ENCODE measurements at regions not wholly inside any gene's neighbourhood (a gene's known extent, or its start where the extent isn't known, plus 50 kb on each side); places are given as distances from the start of the nearest gene placed in this dataset.
"Not testable (repeated sequence)": the region's sequence is repeated elsewhere in the genome, so short reads cannot be mapped to it uniquely, and the experiment has no call there.

DNA sequence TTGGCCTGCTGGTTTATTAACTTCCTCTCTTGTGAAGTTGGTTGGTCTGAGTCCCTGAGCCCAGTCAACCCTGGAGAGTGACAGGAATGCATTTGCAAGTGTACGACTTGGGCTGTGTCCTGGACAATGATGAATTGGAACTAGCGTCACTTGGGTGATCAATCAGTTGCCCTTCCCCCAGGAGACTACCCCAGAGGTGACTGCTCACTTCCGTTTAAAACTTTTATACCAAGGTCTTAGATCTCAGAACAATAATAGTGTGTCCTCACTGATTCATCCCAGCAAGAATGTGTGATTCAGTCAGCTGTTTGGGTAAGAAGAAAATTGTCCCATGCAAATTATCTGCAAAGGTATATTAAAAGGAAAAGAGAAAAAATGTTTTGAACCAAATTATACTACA is 102.9 kb upstream of the ARMC3 start:
- DNase-seq (ENCODE audit: low read depth), result peak; percentile 27

DNA sequence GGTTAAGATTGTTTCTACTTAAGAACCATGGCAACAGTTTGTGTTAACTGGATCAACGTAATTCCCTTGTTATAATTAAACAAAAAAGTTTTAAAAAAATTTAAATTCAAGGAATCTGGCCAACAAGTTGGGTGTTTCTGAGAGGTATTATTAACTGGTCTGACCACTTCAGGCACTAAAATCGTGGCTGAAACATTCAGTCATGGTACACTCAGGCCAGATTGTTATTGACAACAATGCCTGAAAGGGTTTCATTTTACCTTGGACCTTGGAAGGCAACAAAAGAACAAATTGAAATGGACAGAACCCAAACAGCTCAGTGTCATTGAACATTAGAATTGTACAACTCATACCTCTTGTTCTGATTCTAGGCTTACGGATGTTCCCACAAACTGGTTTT is 103.3 kb upstream of the ARMC3 start:
- no peak for DNase-seq (ENCODE audit: low read depth)

- DNase-seq (ENCODE audit: low read depth), result peak; percentile 75
Observed at GRCh38 chr10:22823109-22823508, 104.7 kb upstream of the ARMC3 start.

GRCh38 chr10:22821921-22822320 is 105.9 kb upstream of the ARMC3 start:
- DNase-seq (ENCODE audit: low read depth), result not testable (repeated sequence)

GRCh38 chr10:22821501-22821900 is 106.4 kb upstream of the ARMC3 start:
- DNase-seq (ENCODE audit: low read depth), result peak; percentile 55

DNA sequence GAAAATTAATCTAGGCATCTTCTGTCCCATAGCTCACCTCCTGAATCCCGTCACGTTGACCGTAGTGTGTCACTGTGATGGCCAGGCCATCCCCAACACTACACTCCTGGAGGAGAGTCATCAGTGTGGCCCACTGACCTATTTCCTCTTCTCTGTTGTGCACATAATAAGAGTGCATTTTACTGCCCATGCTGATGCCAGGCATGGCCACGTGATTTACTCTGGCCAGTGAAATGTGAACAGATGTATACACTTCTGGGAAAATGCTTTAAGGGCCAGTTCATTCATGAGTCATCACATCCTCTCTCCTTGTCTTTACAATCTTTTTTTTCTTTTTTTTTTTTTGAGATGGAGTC is 101.9 kb upstream of the PIP4K2A start:
- DNase-seq (ENCODE audit: low read depth), result peak; percentile 86

- DNase-seq (ENCODE audit: low read depth), result no peak
Observed at GRCh38 chr10:22810643-22811465, 96.5 kb upstream of the PIP4K2A start.

DNA sequence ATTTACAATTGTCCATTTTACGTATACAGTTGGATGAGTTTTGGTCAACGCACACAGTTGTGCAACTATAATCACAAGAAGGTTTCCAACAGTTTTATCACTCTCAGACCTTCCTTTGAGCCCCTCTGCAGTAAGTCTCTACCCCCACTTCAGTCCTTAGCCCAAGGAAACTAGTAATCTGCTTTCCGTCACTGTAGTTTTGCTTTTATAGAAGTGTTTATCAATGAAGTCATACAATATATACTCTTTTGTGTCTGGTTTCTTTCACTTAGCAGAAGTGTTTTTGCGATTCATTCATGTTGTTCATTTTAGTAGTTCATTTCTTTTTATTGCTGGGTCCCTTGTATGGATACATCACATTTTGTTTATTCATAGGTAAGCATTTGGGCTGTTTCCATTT is 92.9 kb upstream of the PIP4K2A start:
- no peak for DNase-seq (ENCODE audit: low read depth)

GRCh38 chr10:22805304-22805703 is 90.9 kb upstream of the PIP4K2A start:
- peak; percentile 40 for DNase-seq (ENCODE audit: low read depth)

DNA sequence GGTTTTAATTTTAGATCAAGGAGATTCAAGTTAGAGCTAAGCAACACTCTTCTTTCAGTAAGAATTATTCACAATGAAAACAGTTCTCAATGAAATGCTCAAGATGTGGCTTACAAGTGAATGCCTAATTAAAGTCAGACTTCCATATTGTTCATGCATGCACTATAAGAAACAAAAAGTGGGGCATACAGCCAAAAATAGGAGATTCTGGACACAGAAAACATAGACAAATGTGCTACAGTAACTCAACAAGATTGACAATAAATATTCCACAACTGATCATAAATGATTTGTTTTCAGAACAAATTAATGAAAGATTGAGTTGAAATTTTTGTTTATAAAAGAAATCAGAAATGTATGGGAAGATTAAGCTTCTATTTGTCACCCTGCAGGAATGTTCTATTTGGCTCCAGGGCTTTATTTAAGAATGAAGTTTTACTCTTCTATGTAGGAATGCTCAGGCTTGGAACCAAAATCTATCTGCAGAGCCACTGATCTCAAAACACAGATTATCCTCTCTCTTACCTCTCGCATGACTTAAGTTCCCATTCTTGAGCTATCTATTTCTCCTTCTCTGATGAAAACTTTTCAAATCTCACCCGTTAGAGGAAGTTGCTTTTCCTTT is 89.0 kb upstream of the PIP4K2A start:
- DNase-seq (ENCODE audit: low read depth), result peak; percentile 37

GRCh38 chr10:22801785-22802184 is 87.4 kb upstream of the PIP4K2A start:
- DNase-seq (ENCODE audit: low read depth), result no peak

GRCh38 chr10:22797796-22798195 is 83.4 kb upstream of the PIP4K2A start:
- DNase-seq (ENCODE audit: low read depth), result not testable (repeated sequence)

DNA sequence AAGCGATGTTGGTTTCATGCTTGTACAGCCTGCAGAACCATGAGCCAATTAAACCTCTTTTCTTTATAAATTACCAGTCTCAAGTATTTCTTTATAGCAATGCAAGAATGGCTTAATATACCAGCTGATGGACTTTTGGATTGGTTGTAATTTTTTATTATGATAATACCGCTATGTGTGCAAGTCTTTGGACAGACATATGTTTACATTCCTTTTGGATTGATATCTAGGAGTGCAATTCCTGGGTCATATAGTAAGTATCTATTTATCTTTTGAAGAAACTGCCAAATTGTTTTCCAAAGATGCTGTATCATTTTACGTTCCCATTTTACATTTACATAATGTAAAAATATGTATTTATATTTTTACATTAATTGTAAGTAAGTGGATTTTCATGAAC is 81.2 kb upstream of the PIP4K2A start:
- no peak for DNase-seq (ENCODE audit: low read depth)

DNA sequence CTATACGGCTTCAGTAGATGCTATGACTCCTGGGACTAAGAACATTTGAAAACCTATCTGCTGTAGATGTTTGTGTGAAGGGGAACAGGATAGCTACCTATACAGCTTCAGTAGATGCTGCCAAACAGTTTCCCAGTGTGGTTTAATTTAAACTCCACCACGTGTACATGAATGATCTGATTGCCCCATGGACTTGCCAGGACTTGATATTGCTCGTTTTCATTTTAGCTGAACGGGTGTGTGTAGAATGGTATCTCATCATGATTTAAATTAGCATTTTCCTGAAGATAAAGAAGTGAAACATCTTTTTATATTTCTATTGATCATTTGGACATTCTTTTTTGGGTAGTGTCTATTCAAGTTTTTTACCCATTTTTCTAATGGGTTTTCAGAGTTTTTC is 77.8 kb upstream of the PIP4K2A start:
- no peak for DNase-seq (ENCODE audit: low read depth)

GRCh38 chr10:22791665-22792064 is 77.3 kb upstream of the PIP4K2A start:
- no peak for DNase-seq (ENCODE audit: low read depth)

GRCh38 chr10:22784668-22785067 is 70.3 kb upstream of the PIP4K2A start:
- DNase-seq (ENCODE audit: low read depth), result no peak

DNA sequence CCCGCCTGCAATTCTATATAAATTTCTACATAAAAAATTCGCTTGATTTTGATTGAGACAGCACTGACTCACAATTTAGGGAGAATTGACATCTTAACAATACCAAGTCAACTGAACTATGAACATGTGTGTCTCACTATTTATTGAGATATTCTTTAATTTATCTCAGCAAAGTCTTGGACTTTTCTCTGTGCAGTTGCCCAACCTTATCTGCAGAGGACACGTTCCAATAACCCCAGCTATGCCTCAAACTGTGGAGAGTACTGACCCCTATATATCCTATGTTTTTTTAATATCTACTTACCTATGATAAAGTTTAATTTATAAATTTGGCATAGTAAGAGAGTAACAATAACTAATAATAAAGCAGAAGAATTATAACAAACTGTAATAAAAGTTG is 69.4 kb upstream of the PIP4K2A start:
- no peak for DNase-seq (ENCODE audit: low read depth)

- DNase-seq (ENCODE audit: low read depth), result no peak
Observed at GRCh38 chr10:22780474-22780885, 66.1 kb upstream of the PIP4K2A start.

DNA sequence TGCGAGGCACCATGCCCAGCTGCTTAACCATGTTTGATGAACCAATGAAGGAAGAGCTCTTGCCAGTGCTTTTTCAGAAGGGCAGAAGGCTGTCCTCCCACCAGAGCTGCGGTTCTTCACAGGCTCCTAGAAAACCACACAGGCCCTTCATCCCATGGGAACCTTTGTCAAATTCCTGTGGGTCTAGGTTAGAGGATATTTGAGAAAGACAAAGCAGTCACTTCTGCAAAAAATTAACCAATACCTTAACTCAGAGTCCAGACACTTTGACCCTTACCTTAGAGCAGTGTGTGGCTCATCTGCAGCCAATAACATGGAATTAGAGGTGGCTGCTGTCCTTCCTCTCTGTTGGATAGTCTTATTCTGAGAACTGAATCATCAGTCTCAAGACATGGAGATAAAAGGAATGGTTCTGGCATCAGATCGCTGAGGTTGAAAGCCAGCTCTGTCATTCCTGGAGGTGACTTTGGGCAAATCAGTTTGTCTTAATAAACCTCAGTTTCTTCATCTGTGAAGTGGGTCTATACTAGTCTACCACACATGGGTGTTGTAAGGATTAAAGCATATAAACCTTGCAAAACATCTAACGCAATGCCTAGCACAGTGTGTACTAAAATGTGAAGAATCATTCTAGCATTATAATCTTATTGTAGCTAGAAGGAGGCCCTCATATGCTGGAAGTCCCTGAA is 65.1 kb upstream of the PIP4K2A start:
- DNase-seq (ENCODE audit: low read depth), result no peak

DNA sequence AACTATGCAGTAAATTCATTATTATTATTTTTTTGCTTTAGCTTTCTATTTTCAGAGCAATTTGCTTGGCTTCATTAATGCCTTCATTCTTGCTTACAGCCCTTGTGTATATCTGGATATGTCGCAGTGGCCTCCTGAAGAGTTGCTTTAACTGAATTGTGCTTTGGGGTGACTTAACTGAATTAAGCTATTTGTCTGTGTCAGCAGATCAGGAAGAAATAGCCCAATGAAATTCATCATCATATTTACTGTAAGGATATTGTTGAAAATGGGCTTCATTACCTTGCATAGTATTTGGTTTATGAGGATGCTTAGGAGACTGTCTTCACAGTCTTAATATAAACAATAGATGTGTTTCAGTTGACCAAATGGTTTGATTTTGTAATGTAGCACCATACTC is 59.7 kb upstream of the PIP4K2A start:
- no peak for DNase-seq (ENCODE audit: low read depth)

DNA sequence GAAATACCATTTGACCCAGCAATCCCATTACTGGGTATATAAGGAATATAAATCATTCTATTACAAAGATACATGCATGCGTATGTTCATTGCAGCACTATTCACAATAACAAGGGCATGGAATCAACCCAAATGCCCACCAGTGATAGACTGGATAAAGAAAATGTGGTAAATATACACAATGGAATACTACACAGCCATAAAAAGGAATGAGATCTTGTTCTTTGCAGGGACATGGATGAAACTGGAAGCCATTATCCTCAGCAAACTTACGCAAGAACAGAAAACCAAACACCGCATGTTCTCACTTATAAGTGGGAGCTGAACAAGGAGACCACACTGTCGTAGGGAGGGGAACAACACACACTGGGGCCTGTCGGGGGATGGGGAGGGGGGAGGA is 57.3 kb upstream of the PIP4K2A start:
- not testable (repeated sequence) for DNase-seq (ENCODE audit: low read depth)

DNA sequence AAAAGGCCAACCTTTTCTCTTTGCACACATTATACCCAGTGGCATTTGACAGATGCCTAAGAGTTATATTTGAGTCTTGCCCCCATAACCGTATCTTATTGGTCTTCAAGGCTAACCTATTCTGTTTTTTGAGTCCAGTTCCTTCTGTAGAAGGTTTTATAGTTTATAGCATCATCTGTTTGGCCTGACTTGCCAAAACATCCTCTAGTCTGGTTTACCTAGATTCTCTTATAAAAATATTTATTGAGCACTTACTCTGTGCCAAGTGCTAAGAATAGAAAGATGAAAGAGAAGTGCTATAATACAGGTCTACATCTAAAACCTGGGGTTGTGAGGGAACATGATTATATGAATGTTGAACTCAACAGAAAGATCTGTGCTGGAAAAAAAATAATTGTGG is 55.9 kb upstream of the PIP4K2A start:
- no peak for DNase-seq (ENCODE audit: low read depth)

DNA sequence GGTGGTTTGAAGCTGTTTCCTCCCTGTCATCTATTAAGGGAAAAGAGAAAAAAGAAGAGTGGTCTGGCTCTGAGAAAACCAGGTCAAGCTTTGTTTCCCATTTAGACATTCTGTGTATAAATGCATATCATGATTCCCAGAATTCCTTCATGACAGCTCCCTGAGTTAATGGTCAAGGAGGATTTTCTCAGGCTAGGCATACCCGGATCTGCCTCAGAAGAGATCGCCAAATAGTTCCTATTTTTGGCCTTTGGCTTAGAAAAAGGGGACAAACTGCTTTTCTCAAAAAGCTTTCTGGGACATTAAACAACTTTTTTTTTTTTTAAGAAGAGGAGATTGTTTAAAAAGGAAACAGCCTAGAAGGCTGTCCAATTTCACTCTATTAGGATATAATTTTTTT is 53.5 kb upstream of the PIP4K2A start:
- no peak for DNase-seq (ENCODE audit: low read depth)

Data from GM04504 (cell line).